Astrocyte (in vitro differentiated cells and primary cell): ENCODE measurements at regions not wholly inside any gene's neighbourhood (a gene's known extent, or its start where the extent isn't known, plus 50 kb on each side); places are given as distances from the start of the nearest gene placed in this dataset.
"Not testable (repeated sequence)": the region's sequence is repeated elsewhere in the genome, so short reads cannot be mapped to it uniquely, and the experiment has no call there.

Experiments
- DNase-seq: peaks from one replicate; pipeline ENCODE4 v3.0.0-alpha.2; 2010; ENCODE audit warnings: low read depth
- FAIRE-seq: peaks from 2 replicates; lab custom pipeline; 2011; peaks lifted over from hg19 to GRCh38; lab: Jason Lieb, UNC
- H2AFZ ChIP-seq: 2 replicates; pipeline ENCODE4 v1.6.0; 2012; ENCODE audit warnings: low read depth, low read length, inconsistent platforms
- H3K27ac ChIP-seq: 2 replicates; pipeline ENCODE4 v1.5.1; 2011; ENCODE audit warnings: low read depth, low read length, inconsistent platforms
- H3K27me3 ChIP-seq: 2 replicates; pipeline ENCODE4 v1.6.0; 2011; ENCODE audit warnings: low read length, inconsistent platforms; ENCODE audit not compliant: insufficient read depth
- H3K36me3 ChIP-seq: 2 replicates; pipeline ENCODE4 v1.5.1; 2011; ENCODE audit warnings: low read length, inconsistent platforms; ENCODE audit not compliant: insufficient read depth
- H3K4me1 ChIP-seq: 2 replicates; pipeline ENCODE4 v1.5.1; 2011; ENCODE audit warnings: low read length, inconsistent platforms; ENCODE audit not compliant: insufficient read depth
- H3K4me2 ChIP-seq: 2 replicates; pipeline ENCODE4 v1.6.0; 2012; ENCODE audit warnings: low read length, inconsistent platforms
- H3K4me3 ChIP-seq: 2 replicates; pipeline ENCODE4 v1.5.1; 2011; ENCODE audit warnings: low read depth, mild to moderate bottlenecking, low read length, inconsistent platforms; ENCODE audit not compliant: insufficient read depth
- H3K79me2 ChIP-seq: 2 replicates; pipeline ENCODE4 v1.6.0; 2012; ENCODE audit warnings: mild to moderate bottlenecking, low read length, inconsistent platforms; ENCODE audit not compliant: insufficient read depth
- H3K9ac ChIP-seq: 2 replicates; pipeline ENCODE4 v1.6.0; 2012; ENCODE audit warnings: mild to moderate bottlenecking, low read length, inconsistent platforms
- H3K9me3 ChIP-seq: 2 replicates; pipeline ENCODE4 v1.5.1; 2012; ENCODE audit warnings: low read depth, mild to moderate bottlenecking, low read length, inconsistent platforms; ENCODE audit not compliant: insufficient read depth
- H4K20me1 ChIP-seq: 2 replicates; pipeline ENCODE4 v1.6.0; 2012; ENCODE audit warnings: low read length, inconsistent platforms; ENCODE audit not compliant: insufficient read depth
- H3K27ac Mint-ChIP-seq: one replicate; pipeline ENCODE4 v1.8.0; 2021; ENCODE audit warnings: mild to moderate bottlenecking, mixed read lengths; ENCODE audit not compliant: unreplicated experiment
- H3K27me3 Mint-ChIP-seq: one replicate; pipeline ENCODE4 v1.8.0; 2021; ENCODE audit warnings: low read depth, mixed read lengths; ENCODE audit not compliant: unreplicated experiment
- H3K36me3 Mint-ChIP-seq: one replicate; pipeline ENCODE4 v1.8.0; 2021; ENCODE audit warnings: low read depth, mixed read lengths; ENCODE audit not compliant: unreplicated experiment
- H3K4me1 Mint-ChIP-seq: one replicate; pipeline ENCODE4 v1.8.0; 2021; ENCODE audit warnings: low read depth, mixed read lengths; ENCODE audit not compliant: unreplicated experiment
- H3K4me3 Mint-ChIP-seq: one replicate; pipeline ENCODE4 v1.8.0; 2021; ENCODE audit warnings: mild to moderate bottlenecking, moderate library complexity, mixed read lengths; ENCODE audit not compliant: unreplicated experiment
- H3K9me3 Mint-ChIP-seq: one replicate; pipeline ENCODE4 v1.8.0; 2021; ENCODE audit warnings: mild to moderate bottlenecking, mixed read lengths; ENCODE audit not compliant: unreplicated experiment
- EZH2 ChIP-seq: IDR thresholded peaks from 2 replicates; pipeline ENCODE4 v1.6.1; 2012; ENCODE audit warnings: mild to moderate bottlenecking, low read length, inconsistent platforms; ENCODE audit not compliant: insufficient read depth
- TF ChIP-seq, protein P1 (sequence below): IDR thresholded peaks from 2 replicates; pipeline ENCODE4 v1.5.1; 2011; ENCODE audit warnings: low read depth, mild to moderate bottlenecking, inconsistent platforms, low read length, moderate library complexity; ENCODE audit not compliant: insufficient read depth

DNA sequence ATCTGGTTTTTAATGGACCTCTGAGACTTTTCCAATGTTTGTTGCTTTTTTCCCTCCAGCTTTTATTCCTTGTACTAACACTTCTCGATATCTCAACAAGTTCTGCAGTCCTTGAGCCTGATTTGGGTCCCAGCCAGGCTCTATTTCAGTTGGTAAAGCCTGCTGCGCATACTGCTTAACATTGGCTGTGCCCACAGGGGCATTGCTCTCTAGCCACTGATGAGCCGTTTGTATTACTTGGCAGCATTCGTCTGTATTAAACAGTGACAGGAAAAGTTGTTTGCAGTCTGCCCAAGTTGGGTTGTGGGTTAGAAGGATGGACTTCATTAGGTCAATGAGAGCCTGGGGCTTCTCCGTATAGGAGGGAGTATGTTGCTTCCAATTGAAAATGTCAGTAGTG lies 59.6 kb upstream of the XAGE1B start:
- H3K9me3 ChIP-seq = no peaks in the 10 kb centered on the region

DNA sequence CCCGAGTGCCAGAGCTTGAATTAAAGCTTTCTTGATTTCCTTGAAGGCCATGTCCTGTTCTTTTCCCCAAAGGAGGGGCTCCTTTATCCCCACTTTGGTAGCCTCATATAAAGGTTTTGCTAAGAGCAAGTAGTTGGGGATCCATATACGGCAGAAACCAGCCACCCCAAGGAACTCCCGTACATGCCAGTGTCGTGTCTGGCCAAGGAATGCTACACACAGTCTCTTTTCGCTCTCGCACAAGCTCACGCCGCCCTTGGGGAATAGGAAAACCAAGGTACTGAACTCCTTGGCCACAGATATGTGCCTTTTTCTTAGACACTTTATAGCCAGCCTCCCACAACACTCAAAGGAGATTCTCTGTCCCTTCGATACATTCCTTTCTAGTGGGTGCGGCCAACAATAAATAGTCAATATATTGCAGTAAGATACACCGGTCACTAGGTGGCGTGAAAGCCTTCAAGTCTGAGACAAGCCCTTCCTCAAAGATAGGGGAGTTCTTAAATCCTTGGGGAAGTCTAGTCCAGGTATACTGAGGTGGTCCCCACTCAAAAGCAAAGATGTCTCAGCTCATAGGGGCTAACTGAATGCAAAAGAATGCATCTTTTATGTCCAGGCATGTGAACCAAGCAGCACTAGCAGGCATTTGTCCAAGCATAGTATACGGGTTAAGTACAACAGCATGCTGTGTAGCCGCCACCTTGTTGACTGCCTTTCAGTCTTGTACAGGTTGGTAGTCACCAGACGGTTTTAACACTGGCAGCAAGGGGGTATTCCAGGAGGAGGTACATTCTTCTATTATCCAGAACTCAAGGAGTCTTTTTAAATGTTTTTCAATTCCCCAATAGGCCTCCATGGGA lies 57.8 kb upstream of the XAGE1B start:
- H3K4me3 ChIP-seq = no peak overlapping the region
- H3K9me3 ChIP-seq = no peaks in the 10 kb centered on the region
- no peaks in the 10 kb centered on the region for H4K20me1 ChIP-seq
- H3K79me2 ChIP-seq = no peaks in the 10 kb centered on the region
- H3K27me3 Mint-ChIP-seq = peaks cover 7% of the 10 kb centered on the region
- no peaks in the 10 kb centered on the region for H3K9me3 Mint-ChIP-seq
- H3K9ac ChIP-seq = no peak overlapping the region
- TF ChIP-seq EZH2 = no peak
- TF ChIP-seq, protein P1, sequence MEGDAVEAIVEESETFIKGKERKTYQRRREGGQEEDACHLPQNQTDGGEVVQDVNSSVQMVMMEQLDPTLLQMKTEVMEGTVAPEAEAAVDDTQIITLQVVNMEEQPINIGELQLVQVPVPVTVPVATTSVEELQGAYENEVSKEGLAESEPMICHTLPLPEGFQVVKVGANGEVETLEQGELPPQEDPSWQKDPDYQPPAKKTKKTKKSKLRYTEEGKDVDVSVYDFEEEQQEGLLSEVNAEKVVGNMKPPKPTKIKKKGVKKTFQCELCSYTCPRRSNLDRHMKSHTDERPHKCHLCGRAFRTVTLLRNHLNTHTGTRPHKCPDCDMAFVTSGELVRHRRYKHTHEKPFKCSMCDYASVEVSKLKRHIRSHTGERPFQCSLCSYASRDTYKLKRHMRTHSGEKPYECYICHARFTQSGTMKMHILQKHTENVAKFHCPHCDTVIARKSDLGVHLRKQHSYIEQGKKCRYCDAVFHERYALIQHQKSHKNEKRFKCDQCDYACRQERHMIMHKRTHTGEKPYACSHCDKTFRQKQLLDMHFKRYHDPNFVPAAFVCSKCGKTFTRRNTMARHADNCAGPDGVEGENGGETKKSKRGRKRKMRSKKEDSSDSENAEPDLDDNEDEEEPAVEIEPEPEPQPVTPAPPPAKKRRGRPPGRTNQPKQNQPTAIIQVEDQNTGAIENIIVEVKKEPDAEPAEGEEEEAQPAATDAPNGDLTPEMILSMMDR = peak; percentile 51
- H3K4me1 Mint-ChIP-seq = peaks cover 2% of the 10 kb centered on the region
- FAIRE-seq = peak; percentile 90
- no peaks in the 10 kb centered on the region for H3K4me1 ChIP-seq
- H3K4me2 ChIP-seq = peak overlapping the region; percentile 57
- no peaks in the 10 kb centered on the region for H3K36me3 ChIP-seq
- no peak overlapping the region for H3K27ac Mint-ChIP-seq
- H2AFZ ChIP-seq = peak overlapping the region; percentile 63
- H3K36me3 Mint-ChIP-seq = no peaks in the 10 kb centered on the region
- H3K4me3 Mint-ChIP-seq = no peak overlapping the region
- no peaks in the 10 kb centered on the region for H3K27me3 ChIP-seq
- DNase-seq = peak; percentile 29
- H3K27ac ChIP-seq = no peak overlapping the region

More for the DNA sequence above, 59.6 kb upstream of the XAGE1B start:
- no peak overlapping the region for H3K9ac ChIP-seq
- DNase-seq = no peak
- no peak overlapping the region for H2AFZ ChIP-seq
- H4K20me1 ChIP-seq = no peaks in the 10 kb centered on the region
- H3K36me3 ChIP-seq = no peaks in the 10 kb centered on the region
- no peak overlapping the region for H3K27ac ChIP-seq
- no peak overlapping the region for H3K27ac Mint-ChIP-seq
- TF ChIP-seq, protein P1 = no peak
- no peak for TF ChIP-seq EZH2
- H3K36me3 Mint-ChIP-seq = no peaks in the 10 kb centered on the region
- H3K27me3 Mint-ChIP-seq = peaks cover 7% of the 10 kb centered on the region
- peaks cover 2% of the 10 kb centered on the region for H3K4me1 Mint-ChIP-seq
- H3K79me2 ChIP-seq = no peaks in the 10 kb centered on the region
- no peak overlapping the region for H3K4me3 Mint-ChIP-seq
- FAIRE-seq = no peak
- no peak overlapping the region for H3K4me2 ChIP-seq
- no peaks in the 10 kb centered on the region for H3K4me1 ChIP-seq
- H3K9me3 Mint-ChIP-seq = no peaks in the 10 kb centered on the region
- H3K4me3 ChIP-seq = no peak overlapping the region
- no peaks in the 10 kb centered on the region for H3K27me3 ChIP-seq

DNA sequence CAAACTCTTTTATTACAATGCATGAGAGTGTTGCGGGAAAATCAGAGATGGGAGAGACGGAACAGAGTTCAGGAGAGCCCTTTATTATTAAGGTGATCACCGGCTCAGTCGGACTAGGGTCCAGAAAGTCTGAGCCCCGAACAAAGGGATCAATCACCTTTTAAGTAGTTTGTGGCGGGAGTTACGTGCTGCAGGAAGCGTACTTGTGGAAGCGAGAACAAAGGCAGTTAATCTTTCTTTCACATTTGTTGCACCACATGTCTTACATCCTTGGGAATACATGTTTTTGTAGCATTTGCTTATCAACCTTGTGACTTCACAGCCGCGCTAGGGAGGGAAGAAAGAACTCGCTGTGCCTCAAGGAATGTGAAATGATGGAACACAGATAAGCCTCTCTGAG lies 51.3 kb upstream of the XAGE1B start:
- peak; percentile 99 for FAIRE-seq
- not testable (repeated sequence) for H3K27me3 ChIP-seq, H3K27me3 Mint-ChIP-seq, H3K4me2 ChIP-seq, H3K27ac Mint-ChIP-seq, H3K36me3 ChIP-seq, H3K36me3 Mint-ChIP-seq, H3K9me3 ChIP-seq, DNase-seq, H4K20me1 ChIP-seq, H3K79me2 ChIP-seq, H3K4me3 Mint-ChIP-seq, H3K27ac ChIP-seq, H3K4me1 ChIP-seq, H2AFZ ChIP-seq, H3K4me3 ChIP-seq, H3K9ac ChIP-seq, H3K9me3 Mint-ChIP-seq, H3K4me1 Mint-ChIP-seq
